Parathyroid adenoma (tissue), 2 donors: ENCODE measurements at regions not wholly inside any gene's neighbourhood (a gene's known extent, or its start where the extent isn't known, plus 50 kb on each side); places are given as distances from the start of the nearest gene placed in this dataset.
A peak's percentile ranks its signal among the peaks of the same experiment; 100 is the strongest.

Experiments
- H2AFZ ChIP-seq: fragments of 300-600 bp; sonication (generic); one replicate; pipeline ENCODE4 v1.7.0; 2017; ENCODE audit warnings: antibody characterized with exemption, mild to moderate bottlenecking
- H3K27ac ChIP-seq: fragments of 300-600 bp; sonication (generic); one replicate; pipeline ENCODE4 v1.7.0; 2017
- H3K27me3 ChIP-seq: fragments of 300-600 bp; sonication (generic); one replicate; pipeline ENCODE4 v1.7.0; 2017; ENCODE audit warnings: low read length; ENCODE audit not compliant: control insufficient read depth, insufficient read depth
- H3K36me3 ChIP-seq: fragments of 300-600 bp; sonication (generic); one replicate; pipeline ENCODE4 v1.7.0; 2017; ENCODE audit warnings: low read length; ENCODE audit not compliant: control insufficient read depth, insufficient read depth
- H3K4me1 ChIP-seq: fragments of 300-600 bp; sonication (generic); one replicate; pipeline ENCODE4 v1.7.0; 2017; ENCODE audit warnings: control low read depth
- H3K4me2 ChIP-seq: fragments of 300-600 bp; sonication (generic); one replicate; pipeline ENCODE4 v1.7.0; 2017; ENCODE audit warnings: low read length
- H3K4me3 ChIP-seq: fragments of 300-600 bp; sonication (generic); one replicate; pipeline ENCODE4 v1.7.0; 2017; ENCODE audit warnings: low read depth, low read length
- H3K79me2 ChIP-seq: fragments of 300-600 bp; sonication (generic); one replicate; pipeline ENCODE4 v1.7.0; 2017; ENCODE audit warnings: control low read depth
- H3K9ac ChIP-seq: fragments of 300-600 bp; sonication (generic); one replicate; pipeline ENCODE4 v1.7.0; 2017; ENCODE audit warnings: mild to moderate bottlenecking
- H3K9me3 ChIP-seq: fragments of 300-600 bp; sonication (generic); one replicate; pipeline ENCODE4 v1.7.0; 2017; ENCODE audit warnings: low read length; ENCODE audit not compliant: control insufficient read depth
- TF ChIP-seq, protein P1 (sequence below): fragments of 300-600 bp; sonication (generic); IDR thresholded peaks from one replicate; pipeline ENCODE4 v1.7.0; 2017; ENCODE audit warnings: antibody characterized with exemption, mild to moderate bottlenecking
- donor health status: primary hyperparathyroidism.

DNA sequence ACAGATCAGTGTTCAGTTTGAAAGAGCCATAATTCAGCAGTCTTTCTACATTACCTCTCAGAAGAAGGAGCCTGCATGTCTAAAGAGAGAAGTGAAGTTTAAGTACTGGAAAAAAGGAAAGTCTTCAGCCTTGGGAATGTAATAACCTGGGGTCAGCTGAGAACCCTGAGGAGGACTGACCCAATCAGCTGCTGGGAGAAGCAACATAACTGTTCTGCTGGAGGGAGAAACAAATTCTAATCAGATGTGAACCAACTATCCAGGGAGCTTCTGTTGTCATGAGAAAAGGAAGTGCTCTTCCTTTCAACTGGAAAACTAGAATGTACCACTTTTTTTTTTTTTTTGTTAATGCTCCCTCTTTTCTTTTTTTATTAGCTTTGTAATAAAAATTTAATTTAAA, 64.5 kb upstream of the PDE5A start:
- H3K4me2 ChIP-seq: no peak overlapping the region
- no peaks in the 10 kb centered on the region for H3K79me2 ChIP-seq
- no peak overlapping the region for H2AFZ ChIP-seq
- no peaks in the 10 kb centered on the region for H3K27me3 ChIP-seq
- TF ChIP-seq, protein P1, sequence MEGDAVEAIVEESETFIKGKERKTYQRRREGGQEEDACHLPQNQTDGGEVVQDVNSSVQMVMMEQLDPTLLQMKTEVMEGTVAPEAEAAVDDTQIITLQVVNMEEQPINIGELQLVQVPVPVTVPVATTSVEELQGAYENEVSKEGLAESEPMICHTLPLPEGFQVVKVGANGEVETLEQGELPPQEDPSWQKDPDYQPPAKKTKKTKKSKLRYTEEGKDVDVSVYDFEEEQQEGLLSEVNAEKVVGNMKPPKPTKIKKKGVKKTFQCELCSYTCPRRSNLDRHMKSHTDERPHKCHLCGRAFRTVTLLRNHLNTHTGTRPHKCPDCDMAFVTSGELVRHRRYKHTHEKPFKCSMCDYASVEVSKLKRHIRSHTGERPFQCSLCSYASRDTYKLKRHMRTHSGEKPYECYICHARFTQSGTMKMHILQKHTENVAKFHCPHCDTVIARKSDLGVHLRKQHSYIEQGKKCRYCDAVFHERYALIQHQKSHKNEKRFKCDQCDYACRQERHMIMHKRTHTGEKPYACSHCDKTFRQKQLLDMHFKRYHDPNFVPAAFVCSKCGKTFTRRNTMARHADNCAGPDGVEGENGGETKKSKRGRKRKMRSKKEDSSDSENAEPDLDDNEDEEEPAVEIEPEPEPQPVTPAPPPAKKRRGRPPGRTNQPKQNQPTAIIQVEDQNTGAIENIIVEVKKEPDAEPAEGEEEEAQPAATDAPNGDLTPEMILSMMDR: no peak
- no peak overlapping the region for H3K9ac ChIP-seq
- no peak overlapping the region for H3K4me3 ChIP-seq
- H3K27ac ChIP-seq: no peak overlapping the region
- H3K4me1 ChIP-seq: no peaks in the 10 kb centered on the region
- no peaks in the 10 kb centered on the region for H3K36me3 ChIP-seq
- no peaks in the 10 kb centered on the region for H3K9me3 ChIP-seq

GRCh38 chr4:119692001-119692400, 63.4 kb upstream of the PDE5A start:
- H3K79me2 ChIP-seq: no peaks in the 10 kb centered on the region
- H3K4me1 ChIP-seq: no peaks in the 10 kb centered on the region
- H3K27ac ChIP-seq: no peak overlapping the region
- TF ChIP-seq, protein P1: no peak
- H3K27me3 ChIP-seq: no peaks in the 10 kb centered on the region
- no peak overlapping the region for H3K4me2 ChIP-seq
- no peak overlapping the region for H3K9ac ChIP-seq
- H3K9me3 ChIP-seq: no peaks in the 10 kb centered on the region
- H3K36me3 ChIP-seq: no peaks in the 10 kb centered on the region
- no peak overlapping the region for H2AFZ ChIP-seq
- H3K4me3 ChIP-seq: no peak overlapping the region

GRCh38 chr4:119690871-119691270, 62.3 kb upstream of the PDE5A start:
- Histone ChIP-seq H3K4me2 (peak overlapping the region; percentile 11), H3K36me3 (no peaks in the 10 kb centered on the region)
- TF ChIP-seq, protein P1: no peak

DNA sequence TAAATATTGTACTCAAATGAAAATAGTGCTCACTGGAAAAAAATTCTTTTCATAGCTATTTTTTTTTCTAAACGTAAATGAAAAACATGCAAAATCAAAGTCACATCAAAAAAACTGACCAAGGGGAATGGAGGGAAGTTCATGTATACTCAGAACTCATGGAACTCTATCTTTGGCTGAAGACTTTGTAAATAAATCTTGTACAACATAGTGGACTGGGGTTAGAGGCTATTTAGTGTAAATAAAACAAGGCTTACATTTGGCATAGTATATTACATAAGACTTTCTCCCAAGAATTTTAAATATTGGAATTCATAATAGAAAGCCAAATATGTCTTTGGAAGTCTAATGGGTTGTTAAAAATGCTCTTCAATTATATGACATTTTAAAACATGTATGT, 59.8 kb upstream of the PDE5A start:
- H3K4me3 ChIP-seq: no peak overlapping the region
- H3K27ac ChIP-seq: no peak overlapping the region
- no peaks in the 10 kb centered on the region for H3K9me3 ChIP-seq
- TF ChIP-seq, protein P1: no peak
- H3K27me3 ChIP-seq: no peaks in the 10 kb centered on the region
- H3K9ac ChIP-seq: no peak overlapping the region
- no peak overlapping the region for H3K4me2 ChIP-seq
- H3K36me3 ChIP-seq: no peaks in the 10 kb centered on the region
- no peaks in the 10 kb centered on the region for H3K79me2 ChIP-seq
- H2AFZ ChIP-seq: no peak overlapping the region
- H3K4me1 ChIP-seq: no peaks in the 10 kb centered on the region

More at GRCh38 chr4:119690871-119691270, 62.3 kb upstream of the PDE5A start:
- no peak overlapping the region for H3K27ac ChIP-seq
- no peak overlapping the region for H3K9ac ChIP-seq
- no peaks in the 10 kb centered on the region for H3K4me1 ChIP-seq
- no peak overlapping the region for H3K4me3 ChIP-seq
- no peaks in the 10 kb centered on the region for H3K27me3 ChIP-seq
- H2AFZ ChIP-seq: no peak overlapping the region
- no peaks in the 10 kb centered on the region for H3K79me2 ChIP-seq
- H3K9me3 ChIP-seq: no peaks in the 10 kb centered on the region

DNA sequence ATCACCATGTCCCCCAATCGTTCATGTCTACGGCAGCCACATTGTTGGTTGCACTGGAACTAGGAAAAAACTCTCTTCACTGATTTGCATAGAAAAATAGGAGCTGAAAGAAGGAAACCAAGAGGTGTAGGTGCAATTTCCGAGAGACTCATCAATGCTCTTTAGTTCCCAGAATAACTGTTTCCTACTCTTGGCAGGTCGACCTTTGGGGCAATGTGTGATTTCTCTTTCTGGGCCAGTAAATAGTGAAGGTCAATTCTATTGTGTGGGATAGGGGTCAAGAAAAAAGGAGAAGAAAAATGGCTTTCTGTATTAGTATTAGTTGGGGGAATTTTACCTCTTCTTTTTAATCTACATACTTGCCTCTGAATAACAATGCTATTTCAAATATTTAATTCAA, 55.9 kb upstream of the PDE5A start:
- H2AFZ ChIP-seq: no peak overlapping the region
- no peaks in the 10 kb centered on the region for H3K79me2 ChIP-seq
- no peaks in the 10 kb centered on the region for H3K27me3 ChIP-seq
- H3K27ac ChIP-seq: no peak overlapping the region
- TF ChIP-seq, protein P1: no peak
- H3K4me1 ChIP-seq: no peaks in the 10 kb centered on the region
- no peak overlapping the region for H3K9ac ChIP-seq
- H3K4me3 ChIP-seq: no peak overlapping the region
- H3K9me3 ChIP-seq: no peaks in the 10 kb centered on the region
- no peaks in the 10 kb centered on the region for H3K36me3 ChIP-seq
- no peak overlapping the region for H3K4me2 ChIP-seq
